PFSK-1 (cell line): ENCODE measurements at regions not wholly inside any gene's neighbourhood (a gene's known extent, or its start where the extent isn't known, plus 50 kb on each side); places are given as distances from the start of the nearest gene placed in this dataset.

Experiments used
- FOXP2 ChIP-seq: optimal IDR thresholded peaks from 2 replicates; pipeline ENCODE3; 2011; ENCODE audit warnings: borderline replicate concordance, control low read depth, inconsistent platforms; ENCODE audit not compliant: insufficient read depth; ENCODE audit errors: extremely low read length, extremely low read depth
- POLR2AphosphoS5 ChIP-seq: IDR thresholded peaks from 2 replicates; pipeline ENCODE4 v1.6.1; 2012; ENCODE audit warnings: low read depth, mild to moderate bottlenecking, control low read depth, low read length, moderate library complexity
- SIN3A ChIP-seq: IDR thresholded peaks from 2 replicates; pipeline ENCODE4 v1.6.1; 2012; ENCODE audit warnings: mild to moderate bottlenecking, low read length, moderate library complexity, borderline replicate concordance; ENCODE audit not compliant: insufficient read depth
- TAF1 ChIP-seq: IDR thresholded peaks from 2 replicates; pipeline ENCODE4 v1.6.1; 2012; ENCODE audit warnings: low read length, control low read depth, borderline replicate concordance; ENCODE audit not compliant: insufficient read depth
- TF ChIP-seq, protein P1 (sequence below), 2 experiments: IDR thresholded peaks; 2 replicates each; pipeline versions ENCODE4 v1.6.1 to v1.8.0; 2011 to 2012; ENCODE audit warnings: low read depth in 2 of 2, low read length in 2 of 2, control low read depth in 1 of 2, inconsistent platforms in 1 of 2, mild to moderate bottlenecking in 1 of 2, moderate library complexity in 1 of 2; ENCODE audit not compliant: insufficient read depth in 1 of 2

- TF ChIP-seq TAF1, result no peak
- TF ChIP-seq SIN3A, result no peak
- TF ChIP-seq, protein P1, sequence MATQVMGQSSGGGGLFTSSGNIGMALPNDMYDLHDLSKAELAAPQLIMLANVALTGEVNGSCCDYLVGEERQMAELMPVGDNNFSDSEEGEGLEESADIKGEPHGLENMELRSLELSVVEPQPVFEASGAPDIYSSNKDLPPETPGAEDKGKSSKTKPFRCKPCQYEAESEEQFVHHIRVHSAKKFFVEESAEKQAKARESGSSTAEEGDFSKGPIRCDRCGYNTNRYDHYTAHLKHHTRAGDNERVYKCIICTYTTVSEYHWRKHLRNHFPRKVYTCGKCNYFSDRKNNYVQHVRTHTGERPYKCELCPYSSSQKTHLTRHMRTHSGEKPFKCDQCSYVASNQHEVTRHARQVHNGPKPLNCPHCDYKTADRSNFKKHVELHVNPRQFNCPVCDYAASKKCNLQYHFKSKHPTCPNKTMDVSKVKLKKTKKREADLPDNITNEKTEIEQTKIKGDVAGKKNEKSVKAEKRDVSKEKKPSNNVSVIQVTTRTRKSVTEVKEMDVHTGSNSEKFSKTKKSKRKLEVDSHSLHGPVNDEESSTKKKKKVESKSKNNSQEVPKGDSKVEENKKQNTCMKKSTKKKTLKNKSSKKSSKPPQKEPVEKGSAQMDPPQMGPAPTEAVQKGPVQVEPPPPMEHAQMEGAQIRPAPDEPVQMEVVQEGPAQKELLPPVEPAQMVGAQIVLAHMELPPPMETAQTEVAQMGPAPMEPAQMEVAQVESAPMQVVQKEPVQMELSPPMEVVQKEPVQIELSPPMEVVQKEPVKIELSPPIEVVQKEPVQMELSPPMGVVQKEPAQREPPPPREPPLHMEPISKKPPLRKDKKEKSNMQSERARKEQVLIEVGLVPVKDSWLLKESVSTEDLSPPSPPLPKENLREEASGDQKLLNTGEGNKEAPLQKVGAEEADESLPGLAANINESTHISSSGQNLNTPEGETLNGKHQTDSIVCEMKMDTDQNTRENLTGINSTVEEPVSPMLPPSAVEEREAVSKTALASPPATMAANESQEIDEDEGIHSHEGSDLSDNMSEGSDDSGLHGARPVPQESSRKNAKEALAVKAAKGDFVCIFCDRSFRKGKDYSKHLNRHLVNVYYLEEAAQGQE (IDR thresholded peaks at IDR 0.05; ENCODE audit: insufficient read depth in 1 of 2, low read depth in 2 of 2, low read length in 2 of 2), result no peak
- TF ChIP-seq POLR2AphosphoS5, result no peak
- TF ChIP-seq FOXP2, result no peak
These were observed 237.5 kb upstream of the GEMIN8 start for GRCh38 chrX:14267216-14267615.
